ENCODE measurements at regions not wholly inside any gene's neighbourhood (a gene's known extent, or its start where the extent isn't known, plus 50 kb on each side); places are given as distances from the start of the nearest gene placed in this dataset.

GRCh38 chr19:30148803-30149202, 206.8 kb downstream of the URI1 start:
- H3K4me3 ChIP-seq (ENCODE audit: low read depth in 1 of 3, low read length in 3 of 3) = no peak overlapping the region
- TF ChIP-seq JUND (IDR thresholded peaks at IDR 0.05) = no peak
- TF ChIP-seq FOXA2 (IDR thresholded peaks at IDR 0.05) = no peak
- TF ChIP-seq FOXA1 (IDR thresholded peaks at IDR 0.05) = no peak
- TF ChIP-seq EGR1 (IDR thresholded peaks at IDR 0.05; ENCODE audit: low read depth in 2 of 2) = no peak
- no peak for TF ChIP-seq NR2F2 (IDR thresholded peaks at IDR 0.05)
- H3K4me1 ChIP-seq (ENCODE audit: control insufficient read depth in 4 of 4, insufficient read depth in 4 of 4, low read length in 3 of 4) = no peaks in the 10 kb centered on the region
- H3K9me3 ChIP-seq (ENCODE audit: control insufficient read depth in 4 of 4, low read length in 3 of 4) = no peaks in the 10 kb centered on the region
- no peaks in the 10 kb centered on the region for H3K36me3 ChIP-seq (ENCODE audit: control insufficient read depth in 4 of 4, insufficient read depth in 3 of 4, low read depth in 1 of 4, low read length in 3 of 4)
- WGBS = 83% methylated on average over 8 of the region's 8 CpGs
- peaks cover 0 to 2% (median 0%) of the 10 kb centered on the region in 4 donors for H3K27me3 ChIP-seq (ENCODE audit: control insufficient read depth in 4 of 4, insufficient read depth in 4 of 4, low read length in 3 of 4)
- H3K27ac ChIP-seq (ENCODE audit: low read depth in 1 of 2, low read length in 2 of 2) = no peak overlapping the region
- H3K9ac ChIP-seq (ENCODE audit: low read depth in 1 of 2, low read length in 2 of 2) = no peak overlapping the region
- no peak for DNase-seq (ENCODE audit: low spot score)

GRCh38 chr19:30149300-30149699, 207.3 kb downstream of the URI1 start:
- Histone ChIP-seq H3K36me3 (ENCODE audit: control insufficient read depth in 4 of 4, insufficient read depth in 3 of 4, low read depth in 1 of 4, low read length in 3 of 4) (no peaks in the 10 kb centered on the region), H3K27ac (ENCODE audit: low read depth in 1 of 2, low read length in 2 of 2) (no peak overlapping the region), H3K9ac (ENCODE audit: low read depth in 1 of 2, low read length in 2 of 2) (no peak overlapping the region), H3K27me3 (ENCODE audit: control insufficient read depth in 4 of 4, insufficient read depth in 4 of 4, low read length in 3 of 4) (peaks cover 0 to 2% (median 0%) of the 10 kb centered on the region in 4 donors), H3K9me3 (ENCODE audit: control insufficient read depth in 4 of 4, low read length in 3 of 4) (no peaks in the 10 kb centered on the region), H3K4me3 (ENCODE audit: low read depth in 1 of 3, low read length in 3 of 3) (no peak overlapping the region), H3K4me1 (ENCODE audit: control insufficient read depth in 4 of 4, insufficient read depth in 4 of 4, low read length in 3 of 4) (no peaks in the 10 kb centered on the region)
- DNase-seq (ENCODE audit: low spot score) = no peak
- WGBS = 67% methylated on average over 6 of the region's 6 CpGs
- TF ChIP-seq JUND (IDR thresholded peaks at IDR 0.05) (no peak), NR2F2 (IDR thresholded peaks at IDR 0.05) (no peak), GABPA (IDR thresholded peaks at IDR 0.05 in 1 of 2, conservative IDR thresholded peaks at IDR 0.05 in 1 of 2) (no peak), FOXA2 (IDR thresholded peaks at IDR 0.05) (no peak)

GRCh38 chr19:30150626-30151025, 208.6 kb downstream of the URI1 start:
- H3K27ac ChIP-seq (ENCODE audit: low read depth in 1 of 2, low read length in 2 of 2) = no peak overlapping the region
- no peak overlapping the region for H3K4me3 ChIP-seq (ENCODE audit: low read depth in 1 of 3, low read length in 3 of 3)
- no peaks in the 10 kb centered on the region for H3K4me1 ChIP-seq (ENCODE audit: control insufficient read depth in 4 of 4, insufficient read depth in 4 of 4, low read length in 3 of 4)
- 74% methylated on average over 8 of the region's 8 CpGs for whole genome bisulfite sequencing
- TF ChIP-seq TAF1 (conservative IDR thresholded peaks at IDR 0.05) (no peak), ZBTB33 (IDR thresholded peaks at IDR 0.05) (no peak), REST (IDR thresholded peaks at IDR 0.05) (no peak), RXRA (IDR thresholded peaks at IDR 0.05) (no peak), HNF4G (IDR thresholded peaks at IDR 0.05) (no peak), RAD21 (IDR thresholded peaks at IDR 0.05) (no peak), HNF4A (conservative IDR thresholded peaks at IDR 0.05) (no peak), ATF3 (IDR thresholded peaks at IDR 0.05) (no peak), FOXA2 (IDR thresholded peaks at IDR 0.05) (no peak), JUND (IDR thresholded peaks at IDR 0.05) (no peak), SP1 (IDR thresholded peaks at IDR 0.05) (no peak)
- no peaks in the 10 kb centered on the region for H3K36me3 ChIP-seq (ENCODE audit: control insufficient read depth in 4 of 4, insufficient read depth in 3 of 4, low read depth in 1 of 4, low read length in 3 of 4)
- H3K27me3 ChIP-seq (ENCODE audit: control insufficient read depth in 4 of 4, insufficient read depth in 4 of 4, low read length in 3 of 4) = peaks cover 0 to 2% (median 0%) of the 10 kb centered on the region in 4 donors
- H3K9me3 ChIP-seq (ENCODE audit: control insufficient read depth in 4 of 4, low read length in 3 of 4) = no peaks in the 10 kb centered on the region
- no peak overlapping the region for H3K9ac ChIP-seq (ENCODE audit: low read depth in 1 of 2, low read length in 2 of 2)
- DNase-seq (ENCODE audit: low spot score) = no peak

All from liver (tissue), 7 donors.